Astrocyte (in vitro differentiated cells and primary cell): ENCODE measurements at regions not wholly inside any gene's neighbourhood (a gene's known extent, or its start where the extent isn't known, plus 50 kb on each side); places are given as distances from the start of the nearest gene placed in this dataset.

ENCODE experiments used
- CTCF ChIP-seq: IDR thresholded peaks from 2 replicates; pipeline ENCODE4 v1.5.1; 2011; ENCODE audit warnings: low read depth, mild to moderate bottlenecking, inconsistent platforms, low read length, moderate library complexity; ENCODE audit not compliant: insufficient read depth
- EZH2 ChIP-seq: IDR thresholded peaks from 2 replicates; pipeline ENCODE4 v1.6.1; 2012; ENCODE audit warnings: mild to moderate bottlenecking, low read length, inconsistent platforms; ENCODE audit not compliant: insufficient read depth

GRCh38 chr3:25182794-25183193 is 245.3 kb upstream of the RARB start:
- TF ChIP-seq EZH2: no peak
- TF ChIP-seq CTCF: no peak
